GM12872 (cell line): ENCODE measurements at regions not wholly inside any gene's neighbourhood (a gene's known extent, or its start where the extent isn't known, plus 50 kb on each side); places are given as distances from the start of the nearest gene placed in this dataset.

Source experiments
- CTCF ChIP-seq: IDR thresholded peaks from 3 replicates; pipeline ENCODE4 v1.5.1; 2011; ENCODE audit warnings: low read depth, mild to moderate bottlenecking, low read length, moderate library complexity; ENCODE audit not compliant: insufficient read depth

- no peak for TF ChIP-seq CTCF
Observed at GRCh38 chr16:52799149-52799548, 252.2 kb upstream of the TOX3 start.

GRCh38 chr16:52787709-52788108 lies 240.8 kb upstream of the TOX3 start:
- TF ChIP-seq CTCF, result no peak

GRCh38 chr16:52786091-52786490 lies 239.1 kb upstream of the TOX3 start:
- TF ChIP-seq CTCF, result no peak

GRCh38 chr16:52785653-52786052 lies 238.7 kb upstream of the TOX3 start:
- no peak for TF ChIP-seq CTCF

GRCh38 chr16:52783616-52784015 lies 236.7 kb upstream of the TOX3 start:
- no peak for TF ChIP-seq CTCF

- TF ChIP-seq CTCF, result no peak
Observed at GRCh38 chr16:52781005-52781630, 234.2 kb upstream of the TOX3 start.

- no peak for TF ChIP-seq CTCF
Observed at GRCh38 chr16:52773026-52773425, 226.1 kb upstream of the TOX3 start.

- TF ChIP-seq CTCF, result no peak
Observed at GRCh38 chr16:52770828-52771227, 223.9 kb upstream of the TOX3 start.
